PC-3 (cell line): ENCODE measurements at regions not wholly inside any gene's neighbourhood (a gene's known extent, or its start where the extent isn't known, plus 50 kb on each side); places are given as distances from the start of the nearest gene placed in this dataset.

Source experiments
- ATAC-seq: fragments of 200-7000 bp; cut with Tn5 transposase; 2 replicates; pipeline ENCODE4 v1.9.1; 2020; ENCODE audit warnings: mild to moderate bottlenecking, moderate library complexity
- BruUV-seq: library from RNA; stranded (reverse); fragments of 400-500 nt; replicated peaks from 2 replicates; lab custom pipeline; 2021; lab: Mats Ljungman, UMichigan
- CTCF ChIA-PET: fragments of 300-600 bp; sonication (Branson Sonifier 250); formaldehyde crosslinking; loops from one replicate; lab custom pipeline; 2022; ENCODE audit warnings: antibody characterized with exemption; lab: Charles Lee
- POLR2A ChIA-PET: fragments of 300-600 bp; sonication (Branson Sonifier 250); formaldehyde crosslinking; loops from one replicate; lab custom pipeline; 2022; ENCODE audit warnings: antibody characterized with exemption; ENCODE audit not compliant: unreplicated experiment; lab: Charles Lee
- DNase-seq: peaks from one replicate; pipeline ENCODE4 v3.0.0-alpha.2; 2015
- H2AFZ ChIP-seq: fragments of 300-600 bp; sonication (generic); 2 replicates; pipeline ENCODE4 v1.6.0; 2016; ENCODE audit warnings: antibody characterized with exemption, low read length
- H3F3A ChIP-seq: fragments of 300-600 bp; sonication (generic); one replicate; pipeline ENCODE4 v1.6.0; 2017; ENCODE audit warnings: antibody characterized with exemption, low read length, control low read depth, mild to moderate bottlenecking; ENCODE audit not compliant: unreplicated experiment
- H3K27ac ChIP-seq: fragments of 300-600 bp; sonication (generic); 2 replicates; pipeline ENCODE4 v1.5.1; 2016; ENCODE audit warnings: mild to moderate bottlenecking, low read length
- H3K27me3 ChIP-seq: fragments of 300-600 bp; sonication (generic); 2 replicates; pipeline ENCODE4 v1.6.1; 2016; ENCODE audit warnings: low read length, mixed read lengths
- H3K36me3 ChIP-seq: fragments of 300-600 bp; sonication (generic); 2 replicates; pipeline ENCODE4 v1.6.1; 2016; ENCODE audit warnings: low read depth, mixed run types, low read length, mixed read lengths
- H3K4me1 ChIP-seq: fragments of 300-600 bp; sonication (generic); 2 replicates; pipeline ENCODE4 v1.5.1; 2016; ENCODE audit warnings: low read length; ENCODE audit not compliant: insufficient read depth
- H3K4me2 ChIP-seq: fragments of 300-600 bp; sonication (generic); 2 replicates; pipeline ENCODE4 v1.6.0; 2016; ENCODE audit warnings: low read length
- H3K4me3 ChIP-seq: fragments of 300-600 bp; sonication (generic); 2 replicates; pipeline ENCODE4 v1.5.1; 2016; ENCODE audit warnings: mild to moderate bottlenecking, low read length, mixed read lengths
- H3K79me2 ChIP-seq: fragments of 300-600 bp; sonication (generic); 2 replicates; pipeline ENCODE4 v1.6.1; 2017; ENCODE audit warnings: low read length, mixed read lengths
- H3K9ac ChIP-seq: fragments of 300-600 bp; sonication (generic); 2 replicates; pipeline ENCODE4 v1.6.0; 2016; ENCODE audit warnings: mild to moderate bottlenecking, low read length
- H3K9me2 ChIP-seq: fragments of 300-600 bp; sonication (generic); replicated peaks from 2 replicates; pipeline ENCODE4 v1.6.1; 2016; ENCODE audit warnings: mixed run types, low read length, mixed read lengths
- H3K9me3 ChIP-seq: fragments of 300-600 bp; sonication (generic); 2 replicates; pipeline ENCODE4 v1.6.1; 2016; ENCODE audit warnings: low read length, mixed read lengths
- H4K20me1 ChIP-seq: fragments of 300-600 bp; sonication (generic); 2 replicates; pipeline ENCODE4 v1.6.1; 2016; ENCODE audit warnings: low read length, mixed read lengths
- CTCF ChIP-seq: fragments of 300-600 bp; sonication (generic); conservative IDR thresholded peaks from 2 replicates; pipeline ENCODE4 v1.5.1; 2017; ENCODE audit warnings: antibody characterized with exemption, low read depth, mild to moderate bottlenecking, low read length
- EZH2 ChIP-seq: fragments of 300-600 bp; sonication (generic); IDR thresholded peaks from one replicate; pipeline ENCODE4 v1.6.1; 2017; ENCODE audit warnings: antibody characterized with exemption, mild to moderate bottlenecking, low read length; ENCODE audit not compliant: unreplicated experiment
- EZH2phosphoT487 ChIP-seq: fragments of 300-600 bp; sonication (generic); IDR thresholded peaks from 2 replicates; pipeline ENCODE4 v1.6.1; 2018; ENCODE audit warnings: mild to moderate bottlenecking, antibody characterized with exemption, low read length, borderline replicate concordance
- intact Hi-C: fragments of 100-400 bp; cut with micrococcal nuclease; formaldehyde crosslinking; loops from 2 replicates; pipeline ENCODE4 v1.9.0; 2023

- ChIA-PET POLR2A (no interaction called here), CTCF (no interaction called here)
- Histone ChIP-seq H3K9ac (no peak overlapping the region), H3K27me3 (no peaks in the 10 kb centered on the region), H2AFZ (no peak overlapping the region), H3K9me3 (no peaks in the 10 kb centered on the region), H3K4me2 (no peak overlapping the region), H3K4me3 (no peak overlapping the region), H3K36me3 (no peaks in the 10 kb centered on the region), H3K27ac (no peak overlapping the region), H3K79me2 (no peaks in the 10 kb centered on the region), H4K20me1 (no peaks in the 10 kb centered on the region), H3F3A (no peaks in the 10 kb centered on the region), H3K4me1 (no peaks in the 10 kb centered on the region), H3K9me2 (no peaks in the 10 kb centered on the region)
- no TSS peak for BruUV-seq
- DNase-seq, result no peak
- TF ChIP-seq EZH2phosphoT487 (no peak), CTCF (no peak), EZH2 (no peak)
- ATAC-seq, result no peak
- intact Hi-C loops, result no loop called here
These were observed 304.5 kb upstream of the PKDCC start for GRCh38 chr2:41743324-41743723.

- Histone ChIP-seq H3K9ac (no peak overlapping the region), H3K27ac (no peak overlapping the region), H3K79me2 (no peaks in the 10 kb centered on the region), H3F3A (no peaks in the 10 kb centered on the region), H2AFZ (no peak overlapping the region), H3K27me3 (peaks cover 24% of the 10 kb centered on the region; the same call in 1 of the 2 replicates), H3K4me2 (no peak overlapping the region), H3K4me3 (no peak overlapping the region), H4K20me1 (no peaks in the 10 kb centered on the region), H3K36me3 (no peaks in the 10 kb centered on the region), H3K9me3 (no peaks in the 10 kb centered on the region), H3K9me2 (no peaks in the 10 kb centered on the region), H3K4me1 (no peaks in the 10 kb centered on the region)
- TF ChIP-seq EZH2, result no peak
- no peak for TF ChIP-seq CTCF
- no peak for TF ChIP-seq EZH2phosphoT487
- CTCF ChIA-PET, result no interaction called here
- no peak for DNase-seq
- no TSS peak for BruUV-seq
- POLR2A ChIA-PET, result no interaction called here
- intact Hi-C loops, result no loop called here
- ATAC-seq, result no peak
These were observed 297.0 kb upstream of the PKDCC start for GRCh38 chr2:41750829-41751228.

- no TSS peak for BruUV-seq
- no peak overlapping the region for H3K27ac ChIP-seq
These were observed 287.9 kb upstream of the PKDCC start for GRCh38 chr2:41759880-41760279.

More at GRCh38 chr2:41759880-41760279, 287.9 kb upstream of the PKDCC start:
- H3K27me3 ChIP-seq, result peaks cover 27% of the 10 kb centered on the region; the same call in 1 of the 2 replicates
- H4K20me1 ChIP-seq, result no peaks in the 10 kb centered on the region
- no peaks in the 10 kb centered on the region for H3K79me2 ChIP-seq
- DNase-seq (no peak), ATAC-seq (no peak)
- no peaks in the 10 kb centered on the region for H3K9me2 ChIP-seq
- POLR2A ChIA-PET, result no interaction called here
- no peak overlapping the region for H3K4me2 ChIP-seq
- no peaks in the 10 kb centered on the region for H3K36me3 ChIP-seq
- TF ChIP-seq CTCF (no peak), EZH2 (no peak), EZH2phosphoT487 (no peak)
- intact Hi-C loops, result no loop called here
- CTCF ChIA-PET, result no interaction called here
- no peaks in the 10 kb centered on the region for H3K4me1 ChIP-seq
- no peak overlapping the region for H3K9ac ChIP-seq
- H3K9me3 ChIP-seq, result no peaks in the 10 kb centered on the region
- no peak overlapping the region for H3K4me3 ChIP-seq
- H3F3A ChIP-seq, result no peaks in the 10 kb centered on the region
- H2AFZ ChIP-seq, result no peak overlapping the region
